ENCODE measurements at regions not wholly inside any gene's neighbourhood (a gene's known extent, or its start where the extent isn't known, plus 50 kb on each side); places are given as distances from the start of the nearest gene placed in this dataset.

DNA sequence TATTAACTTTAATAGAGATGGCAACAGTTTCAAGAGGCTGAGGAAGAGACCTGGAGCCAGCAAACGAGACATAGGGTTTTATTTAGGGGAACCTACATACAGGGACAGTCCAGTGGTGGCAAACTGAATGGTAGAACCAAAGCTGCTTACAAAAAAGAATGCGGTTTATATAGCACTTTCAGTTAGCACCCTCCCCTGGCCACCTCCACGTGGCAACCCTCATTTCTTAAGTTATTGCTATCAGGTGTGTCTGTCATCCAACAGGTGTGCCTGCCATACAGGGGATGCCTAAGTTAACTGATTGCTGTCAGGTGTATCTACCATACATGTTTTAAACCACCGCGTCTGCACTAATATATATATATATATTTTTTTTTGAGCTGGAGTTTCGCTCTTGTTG, 129.2 kb upstream of the DUSP10 start:
- Mint-ChIP-seq H3K4me1 (ENCODE audit: low read depth) (peaks cover 16% of the 10 kb centered on the region), H3K36me3 (ENCODE audit: low read depth) (no peaks in the 10 kb centered on the region), H3K27me3 (ENCODE audit: low read depth) (no peaks in the 10 kb centered on the region), H3K27ac (ENCODE audit: unreplicated experiment) (no peak overlapping the region), H3K9me3 (ENCODE audit: low read depth) (no peaks in the 10 kb centered on the region), H3K4me3 (ENCODE audit: unreplicated experiment) (no peak overlapping the region)
- no peak for DNase-seq (ENCODE audit: low spot score)
- no peak for TF ChIP-seq CTCF (IDR thresholded peaks at IDR 0.05)

- no peak overlapping the region for H3K4me3 Mint-ChIP-seq (ENCODE audit: unreplicated experiment)
- DNase-seq (ENCODE audit: low spot score): no peak
- H3K4me1 Mint-ChIP-seq (ENCODE audit: low read depth): peaks cover 16% of the 10 kb centered on the region
- no peaks in the 10 kb centered on the region for H3K36me3 Mint-ChIP-seq (ENCODE audit: low read depth)
- no peak for TF ChIP-seq CTCF (IDR thresholded peaks at IDR 0.05)
- H3K27me3 Mint-ChIP-seq (ENCODE audit: low read depth): no peaks in the 10 kb centered on the region
- no peak overlapping the region for H3K27ac Mint-ChIP-seq (ENCODE audit: unreplicated experiment)
- H3K9me3 Mint-ChIP-seq (ENCODE audit: low read depth): no peaks in the 10 kb centered on the region
Measured at GRCh38 chr1:221869779-221870178, 127.9 kb upstream of the DUSP10 start.

DNA sequence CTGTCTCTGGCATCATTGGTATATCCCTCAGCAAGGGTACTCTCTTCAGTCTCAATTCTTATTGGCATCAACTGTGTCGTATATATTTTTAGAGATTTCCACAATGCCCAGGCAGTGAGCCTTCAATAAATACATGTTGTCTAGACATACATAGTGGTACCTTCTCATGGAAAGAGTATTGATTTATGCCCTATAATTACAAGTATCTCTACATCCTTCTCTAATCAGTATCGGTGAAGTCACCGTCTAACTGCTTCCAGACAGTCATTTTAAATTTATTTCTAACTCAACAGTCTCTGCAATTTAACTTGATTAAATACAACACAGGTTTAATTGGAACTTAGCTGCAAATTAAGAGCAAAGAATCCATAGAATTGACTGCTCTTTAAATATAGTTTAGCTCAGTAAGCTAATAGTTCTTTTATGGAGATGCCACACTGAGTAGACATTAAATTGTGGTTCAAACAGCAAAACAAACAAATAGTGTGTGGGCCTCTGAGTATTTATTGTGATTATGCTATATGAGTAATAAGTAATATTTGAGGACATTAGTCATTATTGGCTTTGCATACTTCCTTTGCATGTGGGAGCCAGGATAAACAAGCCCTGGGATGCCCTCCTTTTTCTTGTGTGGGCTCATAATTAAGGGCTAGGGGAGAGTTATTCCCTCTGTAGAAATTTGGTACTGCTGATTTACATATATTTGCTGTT, 126.9 kb upstream of the DUSP10 start:
- H3K27ac Mint-ChIP-seq (ENCODE audit: unreplicated experiment): no peak overlapping the region
- H3K4me3 Mint-ChIP-seq (ENCODE audit: unreplicated experiment): no peak overlapping the region
- H3K36me3 Mint-ChIP-seq (ENCODE audit: low read depth): no peaks in the 10 kb centered on the region
- H3K27me3 Mint-ChIP-seq (ENCODE audit: low read depth): no peaks in the 10 kb centered on the region
- no peak for DNase-seq (ENCODE audit: low spot score)
- no peaks in the 10 kb centered on the region for H3K9me3 Mint-ChIP-seq (ENCODE audit: low read depth)
- no peak for TF ChIP-seq CTCF (IDR thresholded peaks at IDR 0.05)
- peaks cover 16% of the 10 kb centered on the region for H3K4me1 Mint-ChIP-seq (ENCODE audit: low read depth)

DNA sequence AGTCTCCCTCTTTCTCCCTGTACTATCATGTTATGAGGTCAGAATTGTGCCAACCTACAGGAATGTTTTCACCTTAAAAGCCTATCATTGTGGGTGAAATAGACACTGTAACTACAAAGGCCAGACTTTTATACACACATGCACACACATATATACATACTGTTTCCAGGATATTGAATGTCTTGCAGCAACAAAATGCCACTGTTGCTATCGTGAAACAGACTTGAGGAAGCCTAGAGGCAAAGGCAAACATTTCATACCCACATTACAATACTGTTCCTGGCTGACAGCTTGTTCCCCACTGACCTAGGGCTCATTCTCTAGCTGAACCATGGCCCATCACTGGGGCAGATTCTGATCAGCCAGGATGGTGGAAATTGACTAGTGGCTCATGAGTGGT, 125.1 kb upstream of the DUSP10 start:
- no peaks in the 10 kb centered on the region for H3K36me3 Mint-ChIP-seq (ENCODE audit: low read depth)

DNA sequence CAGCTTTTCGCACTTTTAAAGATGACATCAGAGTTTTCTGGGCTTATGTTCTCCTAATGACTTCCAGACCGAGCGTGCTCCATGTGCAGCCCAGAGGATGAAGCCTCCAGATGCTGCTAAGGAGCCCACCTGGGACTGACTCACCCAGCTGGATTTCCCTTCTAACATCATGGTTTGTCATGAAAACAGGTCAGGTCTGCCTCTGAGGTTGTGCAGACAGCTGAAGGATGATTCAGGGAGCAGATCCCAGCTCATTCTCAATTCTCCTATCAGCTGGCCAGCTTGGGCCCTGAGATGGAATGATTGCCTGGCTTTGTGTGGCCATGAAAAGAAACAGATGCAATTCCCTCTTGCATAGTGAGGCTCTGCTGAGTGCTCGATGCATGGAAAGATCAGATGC, 123.9 kb upstream of the DUSP10 start:
- no peak for TF ChIP-seq CTCF (IDR thresholded peaks at IDR 0.05)
- peaks cover 16% of the 10 kb centered on the region for H3K4me1 Mint-ChIP-seq (ENCODE audit: low read depth)
- no peak overlapping the region for H3K4me3 Mint-ChIP-seq (ENCODE audit: unreplicated experiment)
- H3K36me3 Mint-ChIP-seq (ENCODE audit: low read depth): no peaks in the 10 kb centered on the region
- DNase-seq (ENCODE audit: low spot score): no peak
- H3K27me3 Mint-ChIP-seq (ENCODE audit: low read depth): no peaks in the 10 kb centered on the region
- H3K9me3 Mint-ChIP-seq (ENCODE audit: low read depth): no peaks in the 10 kb centered on the region
- H3K27ac Mint-ChIP-seq (ENCODE audit: unreplicated experiment): no peak overlapping the region

More for the DNA sequence above, 125.1 kb upstream of the DUSP10 start:
- Mint-ChIP-seq H3K27me3 (ENCODE audit: low read depth) (no peaks in the 10 kb centered on the region), H3K4me3 (ENCODE audit: unreplicated experiment) (no peak overlapping the region), H3K4me1 (ENCODE audit: low read depth) (peaks cover 16% of the 10 kb centered on the region), H3K27ac (ENCODE audit: unreplicated experiment) (no peak overlapping the region), H3K9me3 (ENCODE audit: low read depth) (no peaks in the 10 kb centered on the region)
- DNase-seq (ENCODE audit: low spot score): no peak
- no peak for TF ChIP-seq CTCF (IDR thresholded peaks at IDR 0.05)

All from chondrocyte (in vitro differentiated cells).